CD4-positive, alpha-beta memory T cell (primary cell): ENCODE measurements at regions not wholly inside any gene's neighbourhood (a gene's known extent, or its start where the extent isn't known, plus 50 kb on each side); places are given as distances from the start of the nearest gene placed in this dataset.
"Not testable (repeated sequence)": the region's sequence is repeated elsewhere in the genome, so short reads cannot be mapped to it uniquely, and the experiment has no call there.

Source experiments
- CTCF ChIA-PET: fragments of 350-600 bp; sonication (Branson Sonifier 250); formaldehyde crosslinking; loops from one replicate; lab custom pipeline; 2021; ENCODE audit warnings: inconsistent platforms; ENCODE audit not compliant: partially characterized antibody; lab: Charles Lee
- POLR2A ChIA-PET: fragments of 350-600 bp; sonication (Branson Sonifier 250); formaldehyde crosslinking; loops from one replicate; lab custom pipeline; 2021; ENCODE audit not compliant: partially characterized antibody; lab: Charles Lee
- DNase-seq, 5 donors: peaks; one replicate each; pipeline versions ENCODE4 v3.0.0 to v3.0.0-alpha.2; 2020 to 2022; ENCODE audit warnings: mixed read lengths in 1 of 5
- H3K27ac ChIP-seq: one replicate; pipeline ENCODE4 v1.7.0; 2013; ENCODE audit warnings: low read depth, low read length
- H3K27me3 ChIP-seq: 2 replicates; pipeline ENCODE4 v1.7.0; 2013; ENCODE audit warnings: mild to moderate bottlenecking, low read length, moderate library complexity; ENCODE audit not compliant: insufficient read depth
- H3K36me3 ChIP-seq: 2 replicates; pipeline ENCODE4 v1.7.0; 2013; ENCODE audit warnings: mild to moderate bottlenecking, low read length, moderate library complexity; ENCODE audit not compliant: insufficient read depth
- H3K4me1 ChIP-seq: 2 replicates; pipeline ENCODE4 v1.7.0; 2013; ENCODE audit warnings: mild to moderate bottlenecking, low read length, moderate library complexity; ENCODE audit not compliant: insufficient read depth
- H3K4me3 ChIP-seq, 2 donors: one replicate each; pipeline ENCODE4 v1.7.0; 2013; ENCODE audit warnings: low read length in 2 of 2, mild to moderate bottlenecking in 1 of 2
- H3K9me3 ChIP-seq, 2 donors: one replicate each; pipeline ENCODE4 v1.7.0; 2013; ENCODE audit warnings: low read length in 2 of 2, control low read depth in 1 of 2; ENCODE audit not compliant: control insufficient read depth in 1 of 2
- H3K27ac Mint-ChIP-seq, 7 donors: one replicate each; pipeline ENCODE4 v1.8.0; 2020 to 2021; ENCODE audit warnings: mixed read lengths in 7 of 7, mild to moderate bottlenecking in 6 of 7, inconsistent platforms in 3 of 7, moderate library complexity in 3 of 7
- H3K27me3 Mint-ChIP-seq, 2 donors: one replicate each; pipeline ENCODE4 v1.8.0; 2020 to 2021; ENCODE audit warnings: mixed read lengths in 2 of 2
- H3K36me3 Mint-ChIP-seq, 2 donors: one replicate each; pipeline ENCODE4 v1.8.0; 2020 to 2021; ENCODE audit warnings: mixed read lengths in 2 of 2, inconsistent platforms in 1 of 2, mild to moderate bottlenecking in 1 of 2
- H3K4me1 Mint-ChIP-seq, 4 donors: one replicate each; pipeline ENCODE4 v1.8.0; 2020 to 2021; ENCODE audit warnings: mixed read lengths in 4 of 4, mild to moderate bottlenecking in 1 of 4
- H3K4me3 Mint-ChIP-seq, 8 donors: one replicate each; pipeline ENCODE4 v1.8.0; 2020 to 2021; ENCODE audit warnings: mixed read lengths in 8 of 8, mild to moderate bottlenecking in 7 of 8, moderate library complexity in 6 of 8, inconsistent platforms in 3 of 8
- H3K9me3 Mint-ChIP-seq, 8 donors: one replicate each; pipeline ENCODE4 v1.8.0; 2020 to 2021; ENCODE audit warnings: mixed read lengths in 8 of 8, mild to moderate bottlenecking in 5 of 8, inconsistent platforms in 3 of 8, moderate library complexity in 1 of 8
- intact Hi-C: fragments of 100-400 bp; cut with micrococcal nuclease; formaldehyde crosslinking; loops from one replicate; pipeline ENCODE4 v1.15.1; 2023

- Histone ChIP-seq H3K4me1 (no peaks in the 10 kb centered on the region), H3K27ac (no peak overlapping the region), H3K36me3 (no peaks in the 10 kb centered on the region), H3K9me3 (no peaks in the 10 kb centered on the region), H3K4me3 (no peak overlapping the region), H3K27me3 (no peaks in the 10 kb centered on the region)
- no peak overlapping the region for H3K4me3 Mint-ChIP-seq
- H3K36me3 Mint-ChIP-seq, result no peaks in the 10 kb centered on the region
- no peaks in the 10 kb centered on the region for H3K27me3 Mint-ChIP-seq
- POLR2A ChIA-PET, result interaction anchor here (1.2 kb wide), 1 partner anchor 90 kb away, joined by 3 read pairs; no protein-coding TSS in a partner anchor
- no peaks in the 10 kb centered on the region for H3K4me1 Mint-ChIP-seq
- intact Hi-C loops, result loop anchor here (5.0 kb wide), 1 partner anchor 89 kb away; no protein-coding TSS in a partner anchor
- peaks cover 0 to 5% (median 0%) of the 10 kb centered on the region in 8 donors for H3K9me3 Mint-ChIP-seq
- H3K27ac Mint-ChIP-seq, result no peak overlapping the region
- CTCF ChIA-PET, result interaction anchor here (1.1 to 2.9 kb wide), 6 partner anchors 30 to 272 kb away, joined by 3 to 18 read pairs (median 6); no protein-coding TSS in a partner anchor
- DNase-seq, result peak in 2 of 5 donors; percentile 4 to 6
These were observed 136.5 kb upstream of the STK32A start for GRCh38 chr5:147098233-147098790.

GRCh38 chr5:147101659-147102369 is 133.0 kb upstream of the STK32A start:
- H3K27ac ChIP-seq, result no peak overlapping the region

DNA sequence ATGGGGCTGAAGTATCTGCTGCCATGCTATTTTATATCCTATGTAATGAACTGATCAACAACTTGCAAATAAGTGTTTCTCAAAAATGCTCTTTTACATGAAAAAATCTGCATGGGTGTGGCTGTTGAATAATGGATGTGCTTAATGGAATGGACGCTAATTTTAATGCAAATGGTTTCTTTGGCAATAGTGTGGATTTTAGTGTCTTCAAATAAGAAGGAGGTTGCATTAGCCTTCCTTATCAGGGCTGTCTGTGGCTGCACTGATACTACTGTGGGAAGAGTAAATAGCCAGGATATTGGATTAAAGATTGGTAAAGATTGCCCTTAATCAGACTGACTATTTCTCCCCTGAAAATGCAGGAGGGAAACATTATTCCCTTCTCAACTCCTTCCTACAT is 121.9 kb upstream of the STK32A start:
- DNase-seq, result no peak
- Mint-ChIP-seq H3K4me1 (no peaks in the 10 kb centered on the region), H3K36me3 (no peaks in the 10 kb centered on the region), H3K27me3 (peaks cover 0 to 1% of the 10 kb centered on the region in 2 donors), H3K27ac (no peak overlapping the region), H3K4me3 (no peak overlapping the region), H3K9me3 (peaks cover 0 to 3% (median 0%) of the 10 kb centered on the region in 8 donors)
- Histone ChIP-seq H3K4me1 (no peaks in the 10 kb centered on the region), H3K36me3 (no peaks in the 10 kb centered on the region), H3K27ac (no peak overlapping the region), H3K27me3 (no peaks in the 10 kb centered on the region), H3K9me3 (no peaks in the 10 kb centered on the region), H3K4me3 (no peak overlapping the region)
- ChIA-PET CTCF (no interaction called here), POLR2A (no interaction called here)
- intact Hi-C loops, result no loop called here

More at GRCh38 chr5:147101659-147102369, 133.0 kb upstream of the STK32A start:
- Histone ChIP-seq H3K4me1 (no peaks in the 10 kb centered on the region), H3K27me3 (no peaks in the 10 kb centered on the region), H3K4me3 (no peak overlapping the region), H3K36me3 (no peaks in the 10 kb centered on the region), H3K9me3 (no peaks in the 10 kb centered on the region)
- H3K4me3 Mint-ChIP-seq, result no peak overlapping the region
- H3K27me3 Mint-ChIP-seq, result no peaks in the 10 kb centered on the region
- H3K9me3 Mint-ChIP-seq, result peaks cover 0 to 2% (median 0%) of the 10 kb centered on the region in 8 donors
- H3K4me1 Mint-ChIP-seq, result no peaks in the 10 kb centered on the region
- POLR2A ChIA-PET, result no interaction called here
- CTCF ChIA-PET, result interaction anchor here (0.8 kb wide), 1 partner anchor 268 kb away, joined by 3 read pairs; no protein-coding TSS in a partner anchor
- intact Hi-C loops, result no loop called here
- H3K27ac Mint-ChIP-seq, result no peak overlapping the region
- DNase-seq, result no peak
- H3K36me3 Mint-ChIP-seq, result no peaks in the 10 kb centered on the region

- no peaks in the 10 kb centered on the region for H3K27me3 Mint-ChIP-seq
- no peak overlapping the region for H3K27ac Mint-ChIP-seq
- intact Hi-C loops, result no loop called here
- H3K9me3 ChIP-seq, result no peaks in the 10 kb centered on the region
- no peaks in the 10 kb centered on the region for H3K27me3 ChIP-seq
- no peak for DNase-seq
- ChIA-PET CTCF (no interaction called here), POLR2A (no interaction called here)
- H3K27ac ChIP-seq, result no peak overlapping the region
- no peaks in the 10 kb centered on the region for H3K36me3 ChIP-seq
- no peak overlapping the region for H3K4me3 ChIP-seq
- H3K4me3 Mint-ChIP-seq, result no peak overlapping the region
- no peaks in the 10 kb centered on the region for H3K4me1 Mint-ChIP-seq
- no peaks in the 10 kb centered on the region for H3K4me1 ChIP-seq
- H3K9me3 Mint-ChIP-seq, result peaks cover 0 to 3% (median 0%) of the 10 kb centered on the region in 8 donors
- no peaks in the 10 kb centered on the region for H3K36me3 Mint-ChIP-seq
These were observed 120.9 kb upstream of the STK32A start for GRCh38 chr5:147113967-147114366.

DNA sequence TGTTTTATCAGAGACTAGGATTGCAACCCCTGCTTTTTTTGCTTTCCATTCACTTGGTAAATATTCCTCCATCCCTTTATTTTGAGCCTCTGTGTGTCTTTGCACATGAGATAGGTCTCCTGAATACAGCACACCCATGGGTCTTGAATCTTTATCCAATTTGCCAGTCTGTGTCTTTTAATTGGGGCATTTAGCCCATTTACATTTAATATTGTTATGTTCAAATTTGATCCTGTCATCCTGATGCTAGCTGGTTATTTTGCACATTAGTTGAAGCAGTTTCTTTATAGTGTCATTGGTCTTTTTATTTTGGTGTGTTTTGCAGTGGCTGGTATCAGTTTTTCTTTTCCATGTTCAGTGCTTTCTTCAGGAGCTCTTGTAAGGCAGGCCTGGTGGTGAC is 95.1 kb upstream of the STK32A start:
- H3K27me3 ChIP-seq, H3K4me3 Mint-ChIP-seq, H3K9me3 ChIP-seq, H3K4me1 Mint-ChIP-seq, H3K4me1 ChIP-seq, H3K27ac Mint-ChIP-seq, CTCF ChIA-PET, H3K36me3 Mint-ChIP-seq, H3K27ac ChIP-seq, H3K27me3 Mint-ChIP-seq, H3K4me3 ChIP-seq, DNase-seq, POLR2A ChIA-PET, H3K36me3 ChIP-seq, intact Hi-C loops: not testable (repeated sequence)
- peaks cover 13 to 49% (median 32%) of the 10 kb centered on the region in 8 donors for H3K9me3 Mint-ChIP-seq

GRCh38 chr5:147140558-147140957 is 94.3 kb upstream of the STK32A start:
- Mint-ChIP-seq H3K27me3 (peaks cover 0 to 6% of the 10 kb centered on the region in 2 donors), H3K4me3 (no peak overlapping the region), H3K4me1 (no peaks in the 10 kb centered on the region), H3K9me3 (peaks cover 13 to 49% (median 32%) of the 10 kb centered on the region in 8 donors), H3K36me3 (no peaks in the 10 kb centered on the region), H3K27ac (no peak overlapping the region)
- no peak for DNase-seq
- Histone ChIP-seq H3K36me3 (no peaks in the 10 kb centered on the region), H3K9me3 (no peaks in the 10 kb centered on the region), H3K27ac (no peak overlapping the region), H3K4me3 (no peak overlapping the region), H3K4me1 (no peaks in the 10 kb centered on the region), H3K27me3 (no peaks in the 10 kb centered on the region)
- ChIA-PET CTCF (no interaction called here), POLR2A (no interaction called here)
- intact Hi-C loops, result no loop called here

DNA sequence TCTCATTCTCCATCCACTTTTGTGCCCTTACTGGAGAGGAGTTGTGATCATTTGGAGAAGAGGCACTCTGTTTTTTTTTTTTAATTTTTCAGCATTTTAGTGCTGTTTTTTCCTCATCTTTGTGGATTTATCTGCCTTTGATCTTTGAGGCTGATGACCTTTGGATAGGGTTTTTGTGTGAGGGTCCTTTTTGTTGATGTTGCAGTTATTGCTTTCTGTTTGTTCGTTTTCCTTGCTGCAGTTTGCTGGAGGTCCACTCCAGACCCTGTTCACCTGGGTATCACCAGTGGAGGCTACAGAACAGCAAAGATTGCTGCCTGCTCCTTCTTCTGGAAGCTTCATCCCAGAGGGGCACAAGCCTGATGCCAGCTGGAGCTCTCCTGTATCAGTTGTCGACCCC is 93.2 kb upstream of the STK32A start:
- H3K27me3 ChIP-seq, H3K4me1 Mint-ChIP-seq, H3K27me3 Mint-ChIP-seq, H3K4me3 Mint-ChIP-seq, H3K4me3 ChIP-seq, DNase-seq, H3K27ac Mint-ChIP-seq, CTCF ChIA-PET, H3K4me1 ChIP-seq, H3K27ac ChIP-seq, H3K36me3 ChIP-seq, H3K36me3 Mint-ChIP-seq, intact Hi-C loops, H3K9me3 ChIP-seq: not testable (repeated sequence)
- POLR2A ChIA-PET, result interaction anchor here (0.7 kb wide), 1 partner anchor 485 kb away, joined by 4 read pairs; no protein-coding TSS in a partner anchor
- peaks cover 13 to 40% (median 29%) of the 10 kb centered on the region in 8 donors for H3K9me3 Mint-ChIP-seq
